Testis (tissue), 2 donors: ENCODE measurements at regions not wholly inside any gene's neighbourhood (a gene's known extent, or its start where the extent isn't known, plus 50 kb on each side); places are given as distances from the start of the nearest gene placed in this dataset.

Experiments
- DNase-seq: peaks from one replicate; pipeline ENCODE4 v3.0.0-alpha.2; 2019
- H3K27ac ChIP-seq, 2 donors: fragments of 200-600 bp; sonication (generic); one replicate each; pipeline ENCODE4 v1.5.1; 2019
- H3K27me3 ChIP-seq: fragments of 200-600 bp; sonication (generic); one replicate; pipeline ENCODE4 v1.5.1; 2019
- H3K36me3 ChIP-seq: fragments of 200-600 bp; sonication (generic); one replicate; pipeline ENCODE4 v1.5.1; 2017; ENCODE audit warnings: low read depth; ENCODE audit errors: missing control alignments
- H3K4me1 ChIP-seq: fragments of 200-600 bp; sonication (generic); one replicate; pipeline ENCODE4 v1.5.1; 2019
- H3K4me3 ChIP-seq, 2 donors: fragments of 200-600 bp; sonication (generic); one replicate each; pipeline ENCODE4 v1.5.1; 2017 to 2019
- H3K9me3 ChIP-seq: fragments of 200-600 bp; sonication (generic); one replicate; pipeline ENCODE4 v1.5.1; 2017
- CTCF ChIP-seq, 3 experiments: fragments of 450-650 bp in 2 of 3; fragments of 200-600 bp in 1 of 3; sonication (generic) in 1 of 3; IDR thresholded peaks; one replicate each; pipeline ENCODE4 v1.5.1; 2016 to 2019; ENCODE audit warnings: antibody characterized with exemption in 3 of 3, mild to moderate bottlenecking in 2 of 3, moderate library complexity in 1 of 3
- POLR2A ChIP-seq: fragments of 450-650 bp; IDR thresholded peaks from one replicate; pipeline ENCODE4 v1.6.1; 2017; ENCODE audit warnings: antibody characterized with exemption, mild to moderate bottlenecking, moderate library complexity
- WGBS, 2 donors: methylation state at CpG; one replicate each; pipeline ENCODE4 v1.1.5; 2018; 5-methylcytosine and 5-hydroxymethylcytosine counted together
- intact Hi-C: fragments of 100-400 bp; cut with DNase I; formaldehyde crosslinking; loops from one replicate; pipeline ENCODE4 v1.15.1; 2023; ENCODE audit warnings: low total_unique reads

GRCh38 chr2:220562375-220563140 is 935.1 kb downstream of the SLC4A3 start:
- no peak overlapping the region for H3K27ac ChIP-seq
- no peaks in the 10 kb centered on the region for H3K9me3 ChIP-seq
- no peaks in the 10 kb centered on the region for H3K4me1 ChIP-seq
- no peak for DNase-seq
- H3K4me3 ChIP-seq: no peak overlapping the region
- WGBS, 2 donors: 94 to 95% methylated on average over 4 of the region's 4 CpGs
- H3K27me3 ChIP-seq: no peaks in the 10 kb centered on the region
- TF ChIP-seq CTCF (IDR thresholded peaks at IDR 0.05) (no peak), POLR2A (no peak)
- H3K36me3 ChIP-seq: no peaks in the 10 kb centered on the region
- intact Hi-C loops: no loop called here

GRCh38 chr2:220568296-220568695 is 940.9 kb downstream of the SLC4A3 start:
- H3K9me3 ChIP-seq: no peaks in the 10 kb centered on the region
- no peaks in the 10 kb centered on the region for H3K4me1 ChIP-seq
- H3K27me3 ChIP-seq: no peaks in the 10 kb centered on the region
- no peaks in the 10 kb centered on the region for H3K36me3 ChIP-seq
- TF ChIP-seq CTCF (IDR thresholded peaks at IDR 0.05) (no peak), POLR2A (no peak)
- DNase-seq: no peak
- intact Hi-C loops: no loop called here
- H3K4me3 ChIP-seq: no peak overlapping the region
- 80 to 83% methylated on average over 8 of the region's 8 CpGs for WGBS, 2 donors
- H3K27ac ChIP-seq: no peak overlapping the region

GRCh38 chr2:220569112-220569897 is 941.9 kb downstream of the SLC4A3 start:
- WGBS, 2 donors: 78 to 81% methylated on average over 8 of the region's 8 CpGs
- intact Hi-C loops: no loop called here
- TF ChIP-seq CTCF (IDR thresholded peaks at IDR 0.05) (no peak), POLR2A (no peak)
- no peak overlapping the region for H3K27ac ChIP-seq
- H3K4me3 ChIP-seq: no peak overlapping the region
- no peaks in the 10 kb centered on the region for H3K27me3 ChIP-seq
- no peaks in the 10 kb centered on the region for H3K9me3 ChIP-seq
- no peak for DNase-seq
- no peaks in the 10 kb centered on the region for H3K4me1 ChIP-seq
- H3K36me3 ChIP-seq: no peaks in the 10 kb centered on the region

- Histone ChIP-seq H3K27ac (no peak overlapping the region), H3K4me1 (no peaks in the 10 kb centered on the region), H3K27me3 (no peaks in the 10 kb centered on the region), H3K36me3 (no peaks in the 10 kb centered on the region), H3K9me3 (no peaks in the 10 kb centered on the region), H3K4me3 (no peak overlapping the region)
- no peak for DNase-seq
- 74 to 91% methylated on average over 4 of the region's 4 CpGs for WGBS, 2 donors
- TF ChIP-seq CTCF (IDR thresholded peaks at IDR 0.05) (no peak), POLR2A (no peak)
- intact Hi-C loops: no loop called here
These were observed 945.0 kb downstream of the SLC4A3 start for GRCh38 chr2:220572385-220572784.
